ENCODE measurements at regions not wholly inside any gene's neighbourhood (a gene's known extent, or its start where the extent isn't known, plus 50 kb on each side); places are given as distances from the start of the nearest gene placed in this dataset.

- TF ChIP-seq ZNF701 (tag by site-specific recombination; IDR thresholded peaks at IDR 0.05) (no peak), MZF1 (tag by site-specific recombination; IDR thresholded peaks at IDR 0.05; ENCODE audit: borderline replicate concordance) (no peak), ZNF433 (tag by site-specific recombination; IDR thresholded peaks at IDR 0.05; ENCODE audit: low read depth) (no peak), REPIN1 (tag by site-specific recombination; IDR thresholded peaks at IDR 0.05; ENCODE audit: low read depth) (no peak), ZNF404 (tag by site-specific recombination; IDR thresholded peaks at IDR 0.05) (no peak), ZNF112 (tag by site-specific recombination; IDR thresholded peaks at IDR 0.05) (no peak), ZNF266 (tag by site-specific recombination; IDR thresholded peaks at IDR 0.05; ENCODE audit: low read depth) (no peak), ZNF501 (tag by site-specific recombination; IDR thresholded peaks at IDR 0.05) (no peak), ZNF391 (tag by site-specific recombination; IDR thresholded peaks at IDR 0.05; ENCODE audit: borderline replicate concordance, low read depth) (no peak), ZSCAN5A (tag by site-specific recombination; IDR thresholded peaks at IDR 0.05) (no peak), ZNF449 (tag by site-specific recombination; IDR thresholded peaks at IDR 0.05) (no peak), TSHZ1 (tag by site-specific recombination; IDR thresholded peaks at IDR 0.05; ENCODE audit: borderline replicate concordance) (no peak), ZNF777 (tag by site-specific recombination; IDR thresholded peaks at IDR 0.05; ENCODE audit: borderline replicate concordance) (no peak), ZNF24 (tag by site-specific recombination; IDR thresholded peaks at IDR 0.05) (no peak), ZNF555 (tag by site-specific recombination; conservative IDR thresholded peaks at IDR 0.05) (no peak), ZBTB11 (tag by site-specific recombination; conservative IDR thresholded peaks at IDR 0.05; ENCODE audit: low read depth) (no peak), ZNF140 (tag by site-specific recombination; IDR thresholded peaks at IDR 0.05) (no peak)
- Histone ChIP-seq H3K9me3 (ENCODE audit: control insufficient read depth, insufficient read depth, low read depth, low read length) (no peaks in the 10 kb centered on the region), H3K4me1 (ENCODE audit: control insufficient read depth, insufficient read depth, low read length) (no peaks in the 10 kb centered on the region), H3K27ac (ENCODE audit: extremely low read depth, low read depth, low read length) (no peak overlapping the region), H3K4me3 (ENCODE audit: low read depth, low read length) (no peak overlapping the region), H3K36me3 (ENCODE audit: control insufficient read depth in 2 of 2, insufficient read depth in 1 of 2, low read length in 2 of 2) (no peaks in the 10 kb centered on the region)
- ChIA-PET CTCF (interaction anchor here (0.6 kb wide), 1 partner anchor 140 kb away, joined by 3 read pairs; no protein-coding TSS in a partner anchor), POLR2A (no interaction called here)
Observed at GRCh38 chr7:67566101-67566500, 569.5 kb downstream of the TYW1 start.

Data from HEK293 (cell line).